Esophagus muscularis mucosa (tissue), 4 donors: ENCODE measurements at regions not wholly inside any gene's neighbourhood (a gene's known extent, or its start where the extent isn't known, plus 50 kb on each side); places are given as distances from the start of the nearest gene placed in this dataset.

ENCODE experiments used
- DNase-seq: peaks from one replicate; pipeline ENCODE4 v3.0.0-alpha.2; 2017; ENCODE audit errors: extremely low spot score
- H3K27ac ChIP-seq, 4 donors: fragments of 200-600 bp; sonication (generic); replicated peaks in 1 of 4; 1 replicate in 3 of 4; 2 replicates in 1 of 4; pipeline ENCODE4 v1.5.1; 2016 to 2019; ENCODE audit warnings: mild to moderate bottlenecking in 1 of 4
- H3K27me3 ChIP-seq, 4 donors: fragments of 200-600 bp; sonication (generic); one replicate each; pipeline versions ENCODE4 v1.5.1 to v1.6.0; 2016 to 2019
- H3K36me3 ChIP-seq, 4 donors: fragments of 200-600 bp; sonication (generic); one replicate each; pipeline ENCODE4 v1.5.1; 2016 to 2019
- H3K4me1 ChIP-seq, 4 donors: fragments of 200-600 bp; sonication (generic); one replicate each; pipeline ENCODE4 v1.5.1; 2016 to 2019
- H3K4me3 ChIP-seq, 4 donors: fragments of 200-600 bp; sonication (generic); 1 replicate in 2 of 4; 2 replicates in 2 of 4; pipeline ENCODE4 v1.5.1; 2016 to 2019; ENCODE audit warnings: mild to moderate bottlenecking in 4 of 4, moderate library complexity in 1 of 4
- H3K9me3 ChIP-seq, 4 donors: fragments of 200-600 bp; sonication (generic); 1 replicate in 3 of 4; 2 replicates in 1 of 4; pipeline ENCODE4 v1.5.1; 2016 to 2019
- CTCF ChIP-seq, 3 experiments: fragments of 200-600 bp in 2 of 3; fragments of 450-650 bp in 1 of 3; sonication (generic) in 2 of 3; IDR thresholded peaks; one replicate each; pipeline ENCODE4 v1.5.1; 2017 to 2019; ENCODE audit warnings: antibody characterized with exemption in 3 of 3, mild to moderate bottlenecking in 2 of 3, moderate library complexity in 1 of 3
- EP300 ChIP-seq: sonication (generic); formaldehyde crosslinking; IDR thresholded peaks from one replicate; pipeline ENCODE4 v1.6.1; 2017; ENCODE audit warnings: antibody characterized with exemption
- POLR2A ChIP-seq: fragments of 450-650 bp; IDR thresholded peaks from one replicate; pipeline ENCODE4 v1.6.1; 2017; ENCODE audit warnings: antibody characterized with exemption, moderate library complexity, mild to moderate bottlenecking, low read depth
- POLR2AphosphoS5 ChIP-seq, 2 donors: sonication (generic); formaldehyde crosslinking; IDR thresholded peaks; one replicate each; pipeline ENCODE4 v1.6.1; 2017; ENCODE audit warnings: antibody characterized with exemption in 2 of 2
- WGBS: methylation state at CpG from one replicate; pipeline ENCODE4 v1.1.5; 2018; 5-methylcytosine and 5-hydroxymethylcytosine counted together
- intact Hi-C: fragments of 100-400 bp; cut with DNase I; formaldehyde crosslinking; loops from one replicate; pipeline ENCODE4 v1.15.1; 2023
- small RNA-seq, 3 donors: library from RNA; depleted of rRNA; stranded (forward); fragments of <200 nt; gene quantifications; one replicate each; pipeline ENCODE3, GENCODE V24; 2016

- Histone ChIP-seq H3K4me1 (peaks cover 19 to 43% (median 40%) of the 10 kb centered on the region in 4 donors), H3K4me3 (no peak overlapping the region), H3K27me3 (no peaks in the 10 kb centered on the region), H3K36me3 (no peaks in the 10 kb centered on the region), H3K9me3 (no peaks in the 10 kb centered on the region), H3K27ac (peak overlapping the region in 3 of 4 donors; percentile 65 to 76 (median 67))
- no peak for TF ChIP-seq POLR2AphosphoS5 (IDR thresholded peaks at IDR 0.05)
- no peak for TF ChIP-seq CTCF (IDR thresholded peaks at IDR 0.05)
- no peak for TF ChIP-seq POLR2A
- TF ChIP-seq EP300 = no peak
- intact Hi-C loops = no loop called here
- no peak for DNase-seq
- 88% methylated on average over 5 of the region's 5 CpGs for WGBS
Observed at GRCh38 chr5:52728686-52729085, 59.0 kb upstream of the ITGA1 start.

GRCh38 chr5:52731274-52732027 lies 56.3 kb upstream of the ITGA1 start:
- Histone ChIP-seq H3K4me3 (no peak overlapping the region), H3K36me3 (no peaks in the 10 kb centered on the region), H3K27ac (no peak overlapping the region), H3K9me3 (no peaks in the 10 kb centered on the region), H3K4me1 (peaks cover 7 to 20% (median 17%) of the 10 kb centered on the region in 4 donors), H3K27me3 (no peaks in the 10 kb centered on the region)
- intact Hi-C loops = no loop called here
- WGBS = 100% methylated on average over 1 of the region's 1 CpG
- TF ChIP-seq POLR2A (no peak), CTCF (IDR thresholded peaks at IDR 0.05) (no peak), EP300 (no peak), POLR2AphosphoS5 (IDR thresholded peaks at IDR 0.05) (no peak)
- DNase-seq = no peak

- no peaks in the 10 kb centered on the region for H3K4me1 ChIP-seq
- no peak overlapping the region for H3K4me3 ChIP-seq
- no peak for DNase-seq
- no peaks in the 10 kb centered on the region for H3K36me3 ChIP-seq
- TF ChIP-seq EP300 = no peak
- no peak for TF ChIP-seq POLR2AphosphoS5 (IDR thresholded peaks at IDR 0.05)
- TF ChIP-seq POLR2A = no peak
- no peaks in the 10 kb centered on the region for H3K9me3 ChIP-seq
- intact Hi-C loops = no loop called here
- H3K27me3 ChIP-seq = no peaks in the 10 kb centered on the region
- H3K27ac ChIP-seq = no peak overlapping the region
- 96% methylated on average over 1 of the region's 1 CpG for WGBS
Observed at GRCh38 chr5:52734557-52734956, 53.2 kb upstream of the ITGA1 start.

- intact Hi-C loops = no loop called here
- Histone ChIP-seq H3K4me1 (no peaks in the 10 kb centered on the region), H3K27me3 (no peaks in the 10 kb centered on the region), H3K27ac (no peak overlapping the region), H3K9me3 (no peaks in the 10 kb centered on the region), H3K4me3 (no peak overlapping the region), H3K36me3 (no peaks in the 10 kb centered on the region)
- WGBS = 82% methylated on average over 4 of the region's 4 CpGs
- no peak for DNase-seq
- TF ChIP-seq POLR2AphosphoS5 (IDR thresholded peaks at IDR 0.05) (no peak), CTCF (IDR thresholded peaks at IDR 0.05) (no peak), EP300 (no peak)
Observed at GRCh38 chr5:52735139-52735538, 52.6 kb upstream of the ITGA1 start.

Small RNA genes lying in the stretch of these regions (small RNA-seq; reads per million reads assigned to genes)
- 0 reads per million in 3 donors for gene RPS17P11
